CD4-positive, alpha-beta T cell treated with Interleukin-4 for 1 hour (primary cell): ENCODE measurements at regions not wholly inside any gene's neighbourhood (a gene's known extent, or its start where the extent isn't known, plus 50 kb on each side); places are given as distances from the start of the nearest gene placed in this dataset.

Experiments
- DNase-seq, 2 donors: peaks; one replicate each; pipeline ENCODE4 v3.0.0-alpha.2; 2020 to 2022

GRCh38 chr14:98093111-98093510, 1178.9 kb downstream of the BCL11B start:
- no peak for DNase-seq

- no peak for DNase-seq
Measured at GRCh38 chr14:98099527-98099926, 1172.5 kb downstream of the BCL11B start.

- no peak for DNase-seq
Measured at GRCh38 chr14:98101323-98101722, 1170.7 kb downstream of the BCL11B start.

GRCh38 chr14:98103705-98104104, 1168.3 kb downstream of the BCL11B start:
- peak; percentile 27 to 53 for DNase-seq

- DNase-seq, result no peak
Measured at GRCh38 chr14:98109326-98109725, 1162.7 kb downstream of the BCL11B start.

GRCh38 chr14:98112194-98112780, 1159.7 kb downstream of the BCL11B start:
- no peak for DNase-seq

DNA sequence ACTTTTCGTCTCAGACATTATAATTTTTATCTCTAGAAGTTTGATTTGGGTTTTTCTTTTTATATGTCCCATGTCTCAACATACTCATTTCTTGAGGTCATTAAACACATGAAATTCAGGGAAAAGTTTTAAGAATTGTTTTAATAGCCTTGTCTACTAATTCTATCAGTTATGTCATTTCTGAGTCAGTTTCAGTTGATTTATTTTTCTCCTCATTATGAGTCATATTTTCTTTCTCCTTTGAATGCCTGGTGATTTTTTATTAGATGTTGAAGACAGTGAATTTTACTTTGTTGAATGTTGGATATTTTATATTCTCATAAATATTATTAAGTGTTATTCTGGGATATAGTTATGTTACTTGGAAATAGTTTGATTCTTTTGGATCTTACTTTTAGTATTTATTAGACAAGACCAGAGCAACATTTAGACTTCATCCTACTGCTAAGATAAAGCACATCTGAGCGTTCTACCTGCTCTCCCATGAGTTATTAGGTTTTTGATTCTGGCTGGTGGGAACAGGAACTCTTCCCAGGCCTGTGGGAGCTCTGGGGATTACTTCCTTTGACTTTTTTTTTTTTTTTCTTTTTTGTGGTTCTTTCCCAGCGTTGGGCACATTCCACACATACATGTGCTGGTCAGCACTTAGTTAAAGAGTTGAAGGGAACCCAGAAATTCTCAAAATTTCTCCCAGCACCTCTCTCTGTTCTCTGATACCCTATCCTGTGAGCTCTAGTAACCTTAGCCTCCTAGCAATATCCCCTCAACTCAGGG, 1157.7 kb downstream of the BCL11B start:
- DNase-seq, result no peak

- DNase-seq, result no peak
Measured at GRCh38 chr14:98114946-98115345, 1157.1 kb downstream of the BCL11B start.

GRCh38 chr14:98118749-98119148, 1153.2 kb downstream of the BCL11B start:
- no peak for DNase-seq

GRCh38 chr14:98119739-98120138, 1152.3 kb downstream of the BCL11B start:
- no peak for DNase-seq

GRCh38 chr14:98120831-98121464, 1151.0 kb downstream of the BCL11B start:
- no peak for DNase-seq

DNA sequence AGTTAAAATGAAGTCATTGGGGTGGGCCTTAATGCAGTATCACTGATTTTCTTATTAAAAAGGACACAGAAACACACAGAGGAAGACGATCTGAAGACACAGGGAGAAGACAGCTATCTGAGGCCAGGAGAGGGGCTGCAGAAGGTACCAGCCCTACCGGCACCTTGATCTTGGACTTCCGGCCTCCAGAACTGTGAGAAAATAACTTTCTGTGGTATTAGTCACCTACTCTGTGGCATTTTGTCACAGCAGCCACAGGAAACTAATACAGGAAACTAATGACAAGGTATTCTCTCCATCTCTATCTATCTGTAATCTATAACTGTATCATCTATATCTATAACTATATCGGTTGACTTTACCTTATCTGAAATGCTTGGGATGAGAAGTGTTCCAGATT, 1149.5 kb downstream of the BCL11B start:
- no peak for DNase-seq

DNA sequence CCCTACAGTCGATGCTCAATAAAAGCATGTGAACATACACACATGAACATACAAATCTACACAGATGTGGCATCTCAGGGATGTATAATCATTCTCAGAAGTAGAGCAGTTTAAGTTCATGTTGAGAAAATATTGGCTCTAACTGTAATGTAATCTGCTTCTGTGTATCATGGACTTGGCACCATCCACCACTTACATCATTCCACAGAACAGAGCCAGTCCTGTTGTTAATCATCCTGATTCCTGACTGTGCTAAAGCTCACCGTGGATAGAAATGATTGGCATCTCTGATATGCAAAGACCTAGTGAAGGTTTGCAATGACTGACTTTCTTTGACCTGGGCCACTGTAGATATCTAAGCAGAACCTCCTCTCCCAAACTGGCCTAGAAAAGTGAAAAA, 1141.3 kb downstream of the BCL11B start:
- no peak for DNase-seq

DNA sequence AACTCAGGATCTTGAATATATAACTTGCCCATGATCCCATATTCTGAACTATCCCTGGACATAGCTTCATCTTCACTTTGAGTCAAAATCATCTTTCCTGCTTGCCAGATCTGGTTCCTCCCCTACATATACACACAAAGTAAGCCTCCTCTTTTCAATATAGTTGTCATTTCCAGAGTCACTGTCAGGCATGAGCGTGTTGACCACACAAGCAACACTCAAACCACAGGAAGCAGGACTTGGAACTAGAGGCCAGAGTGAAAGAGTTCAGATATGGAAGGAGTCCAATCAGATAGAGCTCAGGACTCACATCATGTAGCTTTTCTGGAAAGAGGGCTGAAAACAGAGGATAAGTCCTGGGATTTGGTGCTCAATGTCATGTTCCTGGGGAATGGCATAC, 1140.6 kb downstream of the BCL11B start:
- DNase-seq, result no peak

GRCh38 chr14:98133806-98134205, 1138.2 kb downstream of the BCL11B start:
- no peak for DNase-seq

GRCh38 chr14:98136012-98136789, 1135.8 kb downstream of the BCL11B start:
- DNase-seq, result peak; percentile 25 to 39

GRCh38 chr14:98137131-98138025, 1134.6 kb downstream of the BCL11B start:
- peak in 1 of 2 donors; percentile 38 for DNase-seq

DNA sequence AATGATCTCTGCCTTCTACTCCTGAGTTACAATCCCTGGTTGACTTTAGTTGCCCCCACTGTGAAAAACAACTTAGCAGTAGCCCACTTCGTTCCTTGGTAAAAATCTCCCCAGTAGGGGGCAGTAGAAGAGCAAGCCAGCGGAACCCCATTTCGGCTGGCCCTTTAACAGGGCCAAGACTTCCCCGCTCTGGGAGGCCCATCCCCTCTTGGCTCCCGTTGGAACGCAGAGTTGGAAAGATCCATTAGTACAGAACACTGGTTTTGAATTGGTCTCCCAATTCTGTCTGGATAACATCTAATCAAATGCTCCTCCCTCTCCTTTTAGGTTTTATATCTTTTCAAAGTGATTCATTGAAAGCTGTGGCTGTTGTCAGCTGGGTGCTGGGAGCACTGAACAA, 1133.3 kb downstream of the BCL11B start:
- DNase-seq, result peak; percentile 73 to 85

DNA sequence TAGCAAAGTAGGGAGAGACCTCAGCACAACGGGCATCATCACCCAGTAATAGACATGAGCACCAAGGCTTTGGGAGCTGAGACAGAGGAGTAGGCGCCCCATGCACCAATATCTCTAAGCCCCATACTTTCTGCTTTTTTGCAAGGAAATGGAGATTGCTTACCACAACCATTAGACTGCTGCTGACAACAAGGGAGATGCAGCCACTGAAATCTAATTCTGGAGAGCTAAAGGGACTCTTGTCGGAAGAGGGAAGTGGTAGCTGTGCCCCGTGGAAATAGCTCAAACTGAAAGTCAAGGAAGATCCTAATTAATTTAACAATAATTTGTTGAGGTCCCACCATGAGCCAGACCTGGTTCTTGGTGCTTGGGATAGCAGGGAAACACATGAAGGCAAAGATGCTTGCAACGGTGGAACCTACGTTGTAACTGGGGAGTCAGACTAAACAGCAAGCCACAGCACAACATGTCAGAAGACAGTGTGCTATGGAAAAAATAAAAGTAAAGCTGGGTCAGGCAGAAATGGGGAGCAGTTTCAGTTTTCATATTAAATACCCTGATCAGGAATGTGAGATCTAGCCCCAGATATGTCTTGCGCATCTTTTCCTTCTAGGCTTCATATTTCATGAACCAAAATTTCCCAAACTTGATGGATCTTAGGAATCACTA, 1131.0 kb downstream of the BCL11B start:
- DNase-seq, result peak in 1 of 2 donors; percentile 37

- no peak for DNase-seq
Measured at GRCh38 chr14:98143566-98143965, 1128.4 kb downstream of the BCL11B start.

GRCh38 chr14:98144964-98145363, 1127.0 kb downstream of the BCL11B start:
- no peak for DNase-seq

- DNase-seq, result no peak
Measured at GRCh38 chr14:98146416-98146815, 1125.6 kb downstream of the BCL11B start.
